Suprapubic skin (tissue), 4 donors: ENCODE measurements at regions not wholly inside any gene's neighbourhood (a gene's known extent, or its start where the extent isn't known, plus 50 kb on each side); places are given as distances from the start of the nearest gene placed in this dataset.

Experiments used
- CTCF ChIP-seq, 2 donors: fragments of 200-600 bp in 1 of 2; fragments of 450-650 bp in 1 of 2; sonication (generic) in 1 of 2; IDR thresholded peaks; one replicate each; pipeline ENCODE4 v1.5.1; 2016 to 2019; ENCODE audit warnings: antibody characterized with exemption in 2 of 2, mild to moderate bottlenecking in 1 of 2, moderate library complexity in 1 of 2
- POLR2A ChIP-seq, 2 donors: fragments of 450-650 bp; IDR thresholded peaks; one replicate each; pipeline ENCODE4 v1.6.1; 2017; ENCODE audit warnings: antibody characterized with exemption in 2 of 2, mild to moderate bottlenecking in 2 of 2, moderate library complexity in 2 of 2
- POLR2AphosphoS5 ChIP-seq, 3 donors: sonication (generic); formaldehyde crosslinking; IDR thresholded peaks; one replicate each; pipeline ENCODE4 v1.6.1; 2017; ENCODE audit warnings: antibody characterized with exemption in 3 of 3

- TF ChIP-seq CTCF (IDR thresholded peaks at IDR 0.05) (no peak), POLR2AphosphoS5 (IDR thresholded peaks at IDR 0.05) (no peak), POLR2A (IDR thresholded peaks at IDR 0.05) (no peak)
Measured at GRCh38 chr3:66671291-66671690, 170.5 kb upstream of the LRIG1 start.
